Naive thymus-derived CD4-positive, alpha-beta T cell (primary cell): ENCODE measurements at regions not wholly inside any gene's neighbourhood (a gene's known extent, or its start where the extent isn't known, plus 50 kb on each side); places are given as distances from the start of the nearest gene placed in this dataset.

Source experiments
- ATAC-seq: fragments of 150-1000 bp; cut with Tn5 transposase; 2 replicates; pipeline ENCODE4 v1.10.0; 2021; ENCODE audit warnings: mild to moderate bottlenecking, moderate library complexity
- CTCF ChIA-PET: fragments of 350-600 bp; sonication (Branson Sonifier 250); formaldehyde crosslinking; loops from one replicate; lab custom pipeline; 2021; ENCODE audit warnings: antibody characterized with exemption; lab: Charles Lee
- POLR2A ChIA-PET: fragments of 350-600 bp; sonication (Branson Sonifier 250); formaldehyde crosslinking; loops from one replicate; lab custom pipeline; 2021; ENCODE audit warnings: antibody characterized with exemption, inconsistent platforms; lab: Charles Lee
- DNase-seq, 9 donors: peaks; one replicate each; pipeline versions ENCODE4 v3.0.0 to v3.0.0-alpha.2; 2020 to 2022; ENCODE audit warnings: mixed read lengths in 1 of 9
- H3K27ac ChIP-seq: one replicate; pipeline ENCODE4 v1.7.0; 2013; ENCODE audit warnings: mild to moderate bottlenecking, low read depth, low read length, moderate library complexity
- H3K27me3 ChIP-seq, 2 donors: one replicate each; pipeline ENCODE4 v1.7.0; 2013; ENCODE audit warnings: low read length in 2 of 2, mild to moderate bottlenecking in 2 of 2, moderate library complexity in 2 of 2; ENCODE audit not compliant: control insufficient read depth in 2 of 2, insufficient read depth in 2 of 2
- H3K36me3 ChIP-seq, 3 experiments: 1 replicate in 2 of 3; 2 replicates in 1 of 3; pipeline ENCODE4 v1.7.0; 2013; ENCODE audit warnings: low read length in 3 of 3, mild to moderate bottlenecking in 3 of 3, moderate library complexity in 1 of 3; ENCODE audit not compliant: insufficient read depth in 3 of 3, control insufficient read depth in 2 of 3
- H3K4me1 ChIP-seq, 2 donors: one replicate each; pipeline ENCODE4 v1.7.0; 2013; ENCODE audit warnings: low read length in 2 of 2, mild to moderate bottlenecking in 2 of 2, moderate library complexity in 1 of 2; ENCODE audit not compliant: control insufficient read depth in 2 of 2, insufficient read depth in 2 of 2
- H3K4me3 ChIP-seq: 2 replicates; pipeline ENCODE4 v1.7.0; 2013; ENCODE audit warnings: mild to moderate bottlenecking, low read length
- H3K9me3 ChIP-seq, 3 experiments: 1 replicate in 2 of 3; 2 replicates in 1 of 3; pipeline ENCODE4 v1.7.0; 2013; ENCODE audit warnings: low read length in 3 of 3; ENCODE audit not compliant: control insufficient read depth in 2 of 3
- H3K27ac Mint-ChIP-seq, 9 donors: one replicate each; pipeline ENCODE4 v1.8.0; 2020 to 2022; ENCODE audit warnings: mixed read lengths in 9 of 9, mild to moderate bottlenecking in 8 of 9, moderate library complexity in 5 of 9, inconsistent platforms in 2 of 9
- H3K27me3 Mint-ChIP-seq, 5 donors: one replicate each; pipeline ENCODE4 v1.8.0; 2021 to 2022; ENCODE audit warnings: mixed read lengths in 5 of 5, mild to moderate bottlenecking in 1 of 5
- H3K36me3 Mint-ChIP-seq, 5 donors: one replicate each; pipeline ENCODE4 v1.8.0; 2020 to 2022; ENCODE audit warnings: mixed read lengths in 5 of 5, mild to moderate bottlenecking in 3 of 5, inconsistent platforms in 1 of 5
- H3K4me1 Mint-ChIP-seq, 7 donors: one replicate each; pipeline ENCODE4 v1.8.0; 2020 to 2022; ENCODE audit warnings: mixed read lengths in 7 of 7, mild to moderate bottlenecking in 3 of 7, inconsistent platforms in 1 of 7
- H3K4me3 Mint-ChIP-seq, 10 donors: one replicate each; pipeline ENCODE4 v1.8.0; 2020 to 2022; ENCODE audit warnings: mild to moderate bottlenecking in 10 of 10, mixed read lengths in 10 of 10, moderate library complexity in 6 of 10, inconsistent platforms in 2 of 10
- H3K9me3 Mint-ChIP-seq, 11 donors: one replicate each; pipeline ENCODE4 v1.8.0; 2020 to 2022; ENCODE audit warnings: mixed read lengths in 11 of 11, mild to moderate bottlenecking in 4 of 11, inconsistent platforms in 1 of 11, moderate library complexity in 1 of 11
- intact Hi-C, 2 donors: fragments of 100-400 bp; cut with micrococcal nuclease; formaldehyde crosslinking; loops; one replicate each; pipeline ENCODE4 v1.15.1; 2023

DNA sequence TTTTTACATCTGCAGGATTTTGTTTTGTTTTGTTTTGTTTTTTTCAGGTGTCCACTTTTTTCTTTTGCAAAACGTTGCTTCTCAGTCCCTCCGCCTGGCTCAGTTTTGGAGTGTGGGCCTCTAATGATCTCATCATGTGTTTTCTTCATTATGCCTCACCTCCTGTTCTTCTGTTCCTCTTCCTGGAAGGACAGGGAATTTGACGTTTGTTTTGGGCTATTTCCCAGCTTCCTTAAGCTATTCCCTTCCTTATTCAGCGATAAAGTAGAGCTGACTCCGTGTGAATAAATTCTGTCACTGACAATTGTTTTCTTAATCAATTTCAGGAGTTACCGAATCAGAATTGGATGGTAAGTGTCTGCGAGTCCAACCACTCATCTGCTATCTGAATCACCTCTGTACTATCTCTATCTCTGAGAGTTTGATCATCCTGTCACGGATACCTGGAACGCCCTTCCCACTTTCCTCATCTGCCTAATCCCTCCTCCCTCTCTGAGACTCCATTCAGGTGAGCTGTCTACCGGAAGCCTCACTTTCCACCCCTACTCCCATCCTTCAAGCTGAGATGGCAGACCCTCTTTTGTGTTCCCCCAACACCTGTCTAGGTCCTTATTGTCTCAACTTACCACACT lies 218.4 kb downstream of the GATA3 start:
- intact Hi-C loops, result no loop called here
- H3K27ac Mint-ChIP-seq, result no peak overlapping the region
- Histone ChIP-seq H3K4me3 (no peak overlapping the region), H3K27ac (no peak overlapping the region), H3K9me3 (no peaks in the 10 kb centered on the region), H3K27me3 (no peaks in the 10 kb centered on the region), H3K4me1 (no peaks in the 10 kb centered on the region), H3K36me3 (no peaks in the 10 kb centered on the region)
- H3K9me3 Mint-ChIP-seq, result peaks cover 0 to 6% (median 0%) of the 10 kb centered on the region in 11 donors
- H3K4me3 Mint-ChIP-seq, result no peak overlapping the region
- H3K27me3 Mint-ChIP-seq, result peaks cover 0 to 4% (median 0%) of the 10 kb centered on the region in 5 donors
- peaks cover 0 to 3% (median 0%) of the 10 kb centered on the region in 7 donors for H3K4me1 Mint-ChIP-seq
- DNase-seq (no peak), ATAC-seq (no peak)
- POLR2A ChIA-PET, result interaction anchor here (0.7 kb wide), 2 partner anchors 123 to 940 kb away, joined by 5 to 8 read pairs; no protein-coding TSS in a partner anchor
- CTCF ChIA-PET, result no interaction called here
- peaks cover 0 to 8% (median 0%) of the 10 kb centered on the region in 5 donors for H3K36me3 Mint-ChIP-seq

DNA sequence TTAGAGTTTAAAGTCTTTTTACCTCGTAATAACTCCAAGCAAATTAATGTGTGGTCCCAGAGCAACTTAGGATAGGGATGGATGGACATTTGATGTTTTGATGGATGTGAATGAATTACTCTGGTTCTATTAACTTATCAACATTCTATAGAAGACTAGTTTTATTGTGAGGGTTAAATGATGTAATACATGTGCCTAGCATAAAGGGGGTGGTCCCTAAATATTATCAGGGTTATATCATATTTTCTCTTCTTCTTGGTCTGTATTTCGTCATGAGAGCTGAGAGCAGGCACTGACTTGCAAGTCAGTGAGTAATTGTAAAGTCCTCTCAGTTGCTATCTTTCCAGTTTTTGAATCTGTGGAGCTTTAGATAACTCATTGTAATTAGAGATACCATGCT lies 219.3 kb downstream of the GATA3 start:
- DNase-seq (no peak), ATAC-seq (no peak)
- intact Hi-C loops, result no loop called here
- no peaks in the 10 kb centered on the region for H3K27me3 ChIP-seq
- Mint-ChIP-seq H3K4me1 (peaks cover 0 to 5% (median 0%) of the 10 kb centered on the region in 7 donors), H3K27ac (no peak overlapping the region), H3K9me3 (peaks cover 0 to 6% (median 0%) of the 10 kb centered on the region in 11 donors), H3K27me3 (peaks cover 0 to 4% (median 0%) of the 10 kb centered on the region in 5 donors), H3K36me3 (peaks cover 0 to 8% (median 0%) of the 10 kb centered on the region in 5 donors), H3K4me3 (no peak overlapping the region)
- no peaks in the 10 kb centered on the region for H3K9me3 ChIP-seq
- no peak overlapping the region for H3K27ac ChIP-seq
- no peak overlapping the region for H3K4me3 ChIP-seq
- ChIA-PET POLR2A (no interaction called here), CTCF (no interaction called here)
- H3K36me3 ChIP-seq, result no peaks in the 10 kb centered on the region
- H3K4me1 ChIP-seq, result no peaks in the 10 kb centered on the region

DNA sequence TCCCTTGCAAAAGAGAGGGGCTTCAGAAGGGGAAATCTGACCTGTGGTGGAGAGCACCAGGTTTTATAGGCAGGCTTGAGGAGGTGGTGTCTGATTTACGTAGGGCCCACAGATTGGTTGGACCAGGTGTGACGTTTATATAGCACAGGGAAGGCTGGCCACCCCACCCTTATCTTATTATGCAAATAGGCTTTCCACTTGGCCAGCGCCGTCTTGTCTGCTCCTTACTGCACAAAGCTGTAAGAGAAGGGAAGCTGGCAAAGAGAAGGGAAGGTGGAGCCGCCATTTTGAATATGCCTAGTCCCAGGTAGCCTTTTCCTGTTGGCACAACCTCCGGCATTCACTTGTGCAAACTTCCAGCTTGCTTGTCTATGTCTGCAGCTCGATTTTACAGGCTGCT lies 221.4 kb downstream of the GATA3 start:
- peaks cover 0 to 6% (median 0%) of the 10 kb centered on the region in 11 donors for H3K9me3 Mint-ChIP-seq
- intact Hi-C loops, result no loop called here
- peaks cover 0 to 8% (median 0%) of the 10 kb centered on the region in 5 donors for H3K27me3 Mint-ChIP-seq
- POLR2A ChIA-PET, result interaction anchor here (0.6 kb wide), 2 partner anchors 11 to 191 kb away, joined by 3 to 4 read pairs; no protein-coding TSS in a partner anchor
- Histone ChIP-seq H3K4me3 (no peak overlapping the region), H3K27me3 (no peaks in the 10 kb centered on the region), H3K9me3 (no peaks in the 10 kb centered on the region), H3K27ac (no peak overlapping the region), H3K4me1 (no peaks in the 10 kb centered on the region), H3K36me3 (no peaks in the 10 kb centered on the region)
- H3K27ac Mint-ChIP-seq, result no peak overlapping the region
- CTCF ChIA-PET, result no interaction called here
- H3K36me3 Mint-ChIP-seq, result peaks cover 0 to 8% (median 0%) of the 10 kb centered on the region in 5 donors
- ATAC-seq, result no peak
- peaks cover 0 to 5% (median 0%) of the 10 kb centered on the region in 7 donors for H3K4me1 Mint-ChIP-seq
- H3K4me3 Mint-ChIP-seq, result no peak overlapping the region
- DNase-seq, result no peak

DNA sequence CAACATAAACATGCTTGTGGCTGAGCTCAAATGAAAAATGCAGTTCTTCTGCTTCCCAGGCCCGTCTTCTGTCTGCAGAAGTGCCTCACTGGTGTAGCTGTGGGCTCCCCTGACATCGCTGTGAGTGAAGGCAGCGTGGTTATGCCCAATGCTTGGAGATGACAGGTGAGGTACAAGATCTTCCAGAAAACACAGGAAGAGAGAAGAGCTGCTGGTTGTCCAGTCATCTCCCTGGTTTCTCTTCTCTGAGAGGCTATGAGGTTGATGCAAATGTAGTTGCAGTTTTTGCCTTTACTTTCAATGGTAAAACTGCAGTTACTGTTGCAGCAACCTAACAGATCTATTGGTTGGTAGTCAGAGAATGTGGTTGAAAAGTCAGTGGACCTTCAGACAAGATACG lies 223.6 kb downstream of the GATA3 start:
- Mint-ChIP-seq H3K9me3 (peaks cover 0 to 6% (median 0%) of the 10 kb centered on the region in 11 donors), H3K4me1 (peaks cover 6 to 17% (median 9%) of the 10 kb centered on the region in 7 donors), H3K27ac (no peak overlapping the region), H3K27me3 (peaks cover 0 to 24% (median 0%) of the 10 kb centered on the region in 5 donors), H3K4me3 (no peak overlapping the region), H3K36me3 (peaks cover 0 to 8% (median 0%) of the 10 kb centered on the region in 5 donors)
- Histone ChIP-seq H3K4me3 (no peak overlapping the region), H3K27me3 (no peaks in the 10 kb centered on the region), H3K27ac (no peak overlapping the region), H3K4me1 (no peaks in the 10 kb centered on the region), H3K9me3 (no peaks in the 10 kb centered on the region), H3K36me3 (no peaks in the 10 kb centered on the region)
- DNase-seq (no peak), ATAC-seq (no peak)
- ChIA-PET POLR2A (no interaction called here), CTCF (no interaction called here)
- intact Hi-C loops, result no loop called here

DNA sequence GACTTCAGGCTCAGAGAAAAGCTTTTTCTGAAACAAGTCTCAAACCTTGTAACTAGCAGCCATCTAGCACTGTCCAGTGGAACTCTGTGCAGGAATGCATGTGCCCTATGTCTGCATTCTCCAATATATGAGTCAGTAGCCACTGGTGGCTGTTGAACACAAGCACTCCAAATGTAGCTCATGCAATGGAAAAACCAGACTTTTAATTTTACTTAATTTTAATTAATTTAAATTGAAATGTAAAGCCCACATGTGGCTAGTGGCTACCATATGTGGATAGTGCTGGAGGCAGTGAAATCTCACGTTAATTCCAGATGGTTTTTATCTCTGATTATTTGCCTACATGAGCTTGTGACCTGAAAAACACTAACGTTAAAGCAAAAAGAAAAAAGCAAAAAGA lies 225.1 kb downstream of the GATA3 start:
- Histone ChIP-seq H3K27ac (no peak overlapping the region), H3K9me3 (no peaks in the 10 kb centered on the region), H3K27me3 (no peaks in the 10 kb centered on the region), H3K4me1 (no peaks in the 10 kb centered on the region), H3K4me3 (no peak overlapping the region), H3K36me3 (no peaks in the 10 kb centered on the region)
- ATAC-seq (no peak), DNase-seq (no peak)
- H3K4me3 Mint-ChIP-seq, result no peak overlapping the region
- CTCF ChIA-PET, result interaction anchor here (0.7 kb wide), 1 partner anchor 247 kb away, joined by 3 read pairs; no protein-coding TSS in a partner anchor
- intact Hi-C loops, result no loop called here
- H3K4me1 Mint-ChIP-seq, result peaks cover 6 to 17% (median 9%) of the 10 kb centered on the region in 7 donors
- peaks cover 0 to 35% (median 0%) of the 10 kb centered on the region in 5 donors for H3K27me3 Mint-ChIP-seq
- POLR2A ChIA-PET, result no interaction called here
- H3K27ac Mint-ChIP-seq, result peak overlapping the region in 1 of 9 donors; percentile 46
- H3K36me3 Mint-ChIP-seq, result peaks cover 0 to 9% (median 0%) of the 10 kb centered on the region in 5 donors
- H3K9me3 Mint-ChIP-seq, result peaks cover 0 to 8% (median 0%) of the 10 kb centered on the region in 11 donors

DNA sequence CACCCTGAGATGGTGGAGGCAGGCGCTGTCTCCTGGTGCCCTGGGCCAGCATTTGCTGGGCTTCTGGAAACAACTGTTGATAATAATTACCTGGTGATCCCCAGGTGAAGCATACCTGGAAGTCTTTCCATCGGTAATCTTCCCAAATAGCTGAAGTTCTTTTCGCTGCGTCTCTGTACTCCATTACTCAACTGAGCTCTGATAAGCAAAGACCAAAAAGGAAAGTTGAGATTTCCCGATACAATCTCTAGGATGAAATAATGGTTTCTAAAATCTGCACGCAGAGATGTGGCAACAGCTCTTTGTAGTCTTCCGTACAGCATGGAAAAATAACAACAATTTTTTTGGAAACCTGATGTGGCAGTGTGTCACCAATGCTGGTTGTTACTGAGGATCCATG lies 226.5 kb downstream of the GATA3 start:
- CTCF ChIA-PET, result no interaction called here
- no peak overlapping the region for H3K4me3 Mint-ChIP-seq

More for the DNA sequence above, 226.5 kb downstream of the GATA3 start:
- H3K27me3 Mint-ChIP-seq, result peaks cover 0 to 33% (median 0%) of the 10 kb centered on the region in 5 donors
- intact Hi-C loops, result no loop called here
- Histone ChIP-seq H3K27ac (no peak overlapping the region), H3K4me1 (no peaks in the 10 kb centered on the region), H3K27me3 (no peaks in the 10 kb centered on the region), H3K4me3 (no peak overlapping the region), H3K9me3 (no peaks in the 10 kb centered on the region), H3K36me3 (no peaks in the 10 kb centered on the region)
- ATAC-seq, result no peak
- peaks cover 0 to 4% (median 0%) of the 10 kb centered on the region in 11 donors for H3K9me3 Mint-ChIP-seq
- H3K27ac Mint-ChIP-seq, result no peak overlapping the region
- no peak for DNase-seq
- peaks cover 3 to 17% (median 9%) of the 10 kb centered on the region in 7 donors for H3K4me1 Mint-ChIP-seq
- peaks cover 0 to 4% (median 0%) of the 10 kb centered on the region in 5 donors for H3K36me3 Mint-ChIP-seq
- POLR2A ChIA-PET, result no interaction called here
